Breast epithelium (tissue), 3 donors: ENCODE measurements at regions not wholly inside any gene's neighbourhood (a gene's known extent, or its start where the extent isn't known, plus 50 kb on each side); places are given as distances from the start of the nearest gene placed in this dataset.

Source experiments
- POLR2A ChIP-seq: fragments of 450-650 bp; IDR thresholded peaks from one replicate; pipeline ENCODE4 v1.6.1; 2016; ENCODE audit warnings: antibody characterized with exemption, mild to moderate bottlenecking, moderate library complexity
- POLR2AphosphoS5 ChIP-seq, 3 donors: sonication (generic); formaldehyde crosslinking; IDR thresholded peaks; one replicate each; pipeline ENCODE4 v1.6.1; 2017; ENCODE audit warnings: antibody characterized with exemption in 3 of 3
- TF ChIP-seq, protein P1 (sequence below), 3 donors: fragments of 450-650 bp; IDR thresholded peaks; one replicate each; pipeline ENCODE4 v1.5.1; 2016 to 2017; ENCODE audit warnings: antibody characterized with exemption in 3 of 3, mild to moderate bottlenecking in 3 of 3, moderate library complexity in 3 of 3

DNA sequence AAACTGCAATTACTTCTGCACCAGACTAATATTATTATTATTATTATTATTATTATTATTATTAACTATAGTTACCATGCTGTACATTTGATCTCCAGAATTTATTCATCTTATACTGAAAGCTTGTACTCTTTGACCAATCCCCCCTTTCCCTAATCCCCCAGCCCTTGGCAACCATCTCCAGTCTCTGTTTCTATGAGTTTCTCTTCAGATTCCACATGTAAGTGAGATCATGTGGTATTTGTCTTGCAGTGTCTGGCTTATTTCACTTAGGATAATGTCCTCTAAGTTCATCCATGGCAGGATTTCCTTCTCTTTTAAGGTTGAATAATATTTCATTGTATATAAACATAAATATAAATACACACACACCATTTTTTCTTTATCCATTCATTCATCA is 287.0 kb upstream of the DAB2 start:
- no peak for TF ChIP-seq POLR2AphosphoS5 (IDR thresholded peaks at IDR 0.05)
- TF ChIP-seq, protein P1, sequence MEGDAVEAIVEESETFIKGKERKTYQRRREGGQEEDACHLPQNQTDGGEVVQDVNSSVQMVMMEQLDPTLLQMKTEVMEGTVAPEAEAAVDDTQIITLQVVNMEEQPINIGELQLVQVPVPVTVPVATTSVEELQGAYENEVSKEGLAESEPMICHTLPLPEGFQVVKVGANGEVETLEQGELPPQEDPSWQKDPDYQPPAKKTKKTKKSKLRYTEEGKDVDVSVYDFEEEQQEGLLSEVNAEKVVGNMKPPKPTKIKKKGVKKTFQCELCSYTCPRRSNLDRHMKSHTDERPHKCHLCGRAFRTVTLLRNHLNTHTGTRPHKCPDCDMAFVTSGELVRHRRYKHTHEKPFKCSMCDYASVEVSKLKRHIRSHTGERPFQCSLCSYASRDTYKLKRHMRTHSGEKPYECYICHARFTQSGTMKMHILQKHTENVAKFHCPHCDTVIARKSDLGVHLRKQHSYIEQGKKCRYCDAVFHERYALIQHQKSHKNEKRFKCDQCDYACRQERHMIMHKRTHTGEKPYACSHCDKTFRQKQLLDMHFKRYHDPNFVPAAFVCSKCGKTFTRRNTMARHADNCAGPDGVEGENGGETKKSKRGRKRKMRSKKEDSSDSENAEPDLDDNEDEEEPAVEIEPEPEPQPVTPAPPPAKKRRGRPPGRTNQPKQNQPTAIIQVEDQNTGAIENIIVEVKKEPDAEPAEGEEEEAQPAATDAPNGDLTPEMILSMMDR (IDR thresholded peaks at IDR 0.05): no peak
- no peak for TF ChIP-seq POLR2A
